BJ (cell line): ENCODE measurements at regions not wholly inside any gene's neighbourhood (a gene's known extent, or its start where the extent isn't known, plus 50 kb on each side); places are given as distances from the start of the nearest gene placed in this dataset.

Source experiments
- CTCF ChIA-PET: fragments of 350-600 bp; formaldehyde crosslinking; extraction: SDS; loops from one replicate; lab custom pipeline; 2021; ENCODE audit warnings: antibody characterized with exemption, inconsistent platforms; lab: Yijun Ruan, JAX
- POLR2A ChIA-PET: fragments of 300-600 bp; sonication (Branson Sonifier 250); formaldehyde crosslinking; extraction: SDS; loops from one replicate; lab custom pipeline; 2021; ENCODE audit warnings: antibody characterized with exemption; lab: Charles Lee
- DNase-seq: peaks from one replicate; pipeline ENCODE4 v3.0.0-alpha.2; 2011; ENCODE audit warnings: low read depth
- H3K27me3 ChIP-seq: 2 replicates; pipeline ENCODE4 v1.6.0; 2011; ENCODE audit warnings: low read length; ENCODE audit not compliant: control insufficient read depth, insufficient read depth
- H3K36me3 ChIP-seq: 2 replicates; pipeline ENCODE4 v1.5.1; 2011; ENCODE audit warnings: low read length; ENCODE audit not compliant: control insufficient read depth, insufficient read depth
- H3K4me3 ChIP-seq: 2 replicates; pipeline ENCODE4 v1.5.1; 2011; ENCODE audit warnings: low read depth, mild to moderate bottlenecking, control low read depth, low read length
- TF ChIP-seq, protein P1 (sequence below): IDR thresholded peaks from 2 replicates; pipeline ENCODE4 v1.5.1; 2011; ENCODE audit warnings: low read depth, mild to moderate bottlenecking, control low read depth, inconsistent platforms, low read length, moderate library complexity; ENCODE audit not compliant: insufficient read depth

DNA sequence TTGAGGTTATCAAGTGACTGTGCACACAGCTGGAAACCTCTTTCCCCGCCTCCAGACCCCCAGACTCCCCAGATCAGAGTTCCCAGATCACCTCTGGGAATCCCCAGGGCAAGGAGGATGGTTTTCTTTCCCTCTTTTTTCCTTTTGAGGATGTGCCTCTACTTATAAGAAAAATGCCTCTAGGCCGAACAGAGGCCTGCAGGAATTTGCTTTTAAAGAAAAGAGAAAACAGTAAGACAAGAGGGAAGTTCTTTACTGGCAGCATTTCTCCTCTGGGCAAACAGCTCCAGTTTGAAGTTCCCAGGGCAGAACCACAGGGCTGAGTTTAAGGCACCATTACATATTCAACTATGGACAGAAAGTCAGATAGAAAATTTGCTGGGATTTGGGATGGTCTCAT is 837.9 kb upstream of the LCORL start:
- TF ChIP-seq, protein P1, sequence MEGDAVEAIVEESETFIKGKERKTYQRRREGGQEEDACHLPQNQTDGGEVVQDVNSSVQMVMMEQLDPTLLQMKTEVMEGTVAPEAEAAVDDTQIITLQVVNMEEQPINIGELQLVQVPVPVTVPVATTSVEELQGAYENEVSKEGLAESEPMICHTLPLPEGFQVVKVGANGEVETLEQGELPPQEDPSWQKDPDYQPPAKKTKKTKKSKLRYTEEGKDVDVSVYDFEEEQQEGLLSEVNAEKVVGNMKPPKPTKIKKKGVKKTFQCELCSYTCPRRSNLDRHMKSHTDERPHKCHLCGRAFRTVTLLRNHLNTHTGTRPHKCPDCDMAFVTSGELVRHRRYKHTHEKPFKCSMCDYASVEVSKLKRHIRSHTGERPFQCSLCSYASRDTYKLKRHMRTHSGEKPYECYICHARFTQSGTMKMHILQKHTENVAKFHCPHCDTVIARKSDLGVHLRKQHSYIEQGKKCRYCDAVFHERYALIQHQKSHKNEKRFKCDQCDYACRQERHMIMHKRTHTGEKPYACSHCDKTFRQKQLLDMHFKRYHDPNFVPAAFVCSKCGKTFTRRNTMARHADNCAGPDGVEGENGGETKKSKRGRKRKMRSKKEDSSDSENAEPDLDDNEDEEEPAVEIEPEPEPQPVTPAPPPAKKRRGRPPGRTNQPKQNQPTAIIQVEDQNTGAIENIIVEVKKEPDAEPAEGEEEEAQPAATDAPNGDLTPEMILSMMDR, result no peak
- H3K4me3 ChIP-seq, result no peak overlapping the region
- H3K27me3 ChIP-seq, result no peaks in the 10 kb centered on the region
- H3K36me3 ChIP-seq, result no peaks in the 10 kb centered on the region
- ChIA-PET POLR2A (no interaction called here), CTCF (interaction anchor here (0.8 kb wide), 1 partner anchor 12 kb away, joined by 3 read pairs; no protein-coding TSS in a partner anchor)
- DNase-seq, result no peak

DNA sequence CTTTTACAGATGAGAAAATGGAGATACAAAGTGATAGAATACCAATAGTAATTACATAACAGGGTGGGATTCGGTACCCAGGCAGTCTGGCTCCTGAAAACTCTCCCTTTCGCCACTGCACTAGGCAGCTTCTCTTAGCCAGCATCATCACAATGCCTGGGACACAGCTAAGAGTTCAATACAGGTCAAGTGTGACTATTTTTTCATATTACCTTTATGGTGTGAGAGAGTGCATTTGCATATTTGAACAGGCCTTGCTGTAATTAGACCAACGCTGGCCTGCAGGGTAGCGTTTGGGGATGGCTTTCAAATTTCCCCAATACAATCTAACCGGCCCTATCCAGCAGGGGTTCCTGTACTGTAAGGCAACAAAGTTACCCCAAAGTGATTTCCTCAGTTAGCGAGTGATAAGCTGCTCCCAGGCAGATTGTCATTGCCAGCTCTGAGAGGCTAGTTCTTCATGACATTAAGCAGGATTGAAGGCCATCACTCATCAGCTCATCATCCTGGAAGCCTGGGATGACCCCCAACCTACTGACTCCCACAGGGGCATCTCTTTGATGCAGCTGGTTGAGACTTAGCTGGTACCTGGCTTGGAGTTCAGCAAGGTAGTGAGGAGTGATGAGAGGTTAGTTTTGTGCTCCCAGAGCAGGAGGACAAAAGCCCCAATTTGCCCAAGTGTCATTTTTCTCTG is 836.8 kb upstream of the LCORL start:
- Histone ChIP-seq H3K27me3 (no peaks in the 10 kb centered on the region), H3K36me3 (no peaks in the 10 kb centered on the region), H3K4me3 (no peak overlapping the region)
- CTCF ChIA-PET, result interaction anchor here (0.6 to 0.8 kb wide), 3 partner anchors 11 to 1007 kb away, joined by 3 read pairs; no protein-coding TSS in a partner anchor
- DNase-seq, result no peak
- TF ChIP-seq, protein P1, result no peak
- POLR2A ChIA-PET, result no interaction called here

DNA sequence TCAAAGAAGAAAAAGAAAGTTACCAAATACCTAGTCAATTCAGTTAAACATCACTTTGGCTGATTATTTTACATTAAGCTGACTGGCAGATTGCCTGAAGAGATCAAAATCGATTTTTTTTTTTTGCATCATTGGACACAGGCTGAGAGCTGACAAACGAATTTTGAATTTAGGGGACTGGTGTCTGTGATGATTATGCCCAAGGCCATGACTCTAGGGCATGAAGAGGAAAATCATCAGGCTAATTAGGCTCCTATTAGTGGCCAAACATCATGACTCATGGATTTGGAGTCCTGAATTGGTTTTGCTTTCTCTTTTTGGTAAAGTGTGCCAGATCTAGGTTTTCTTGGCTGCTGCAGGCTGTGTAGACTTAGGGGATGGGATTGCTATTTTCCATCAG is 829.3 kb upstream of the LCORL start:
- Histone ChIP-seq H3K27me3 (no peaks in the 10 kb centered on the region), H3K4me3 (no peak overlapping the region), H3K36me3 (no peaks in the 10 kb centered on the region)
- POLR2A ChIA-PET, result no interaction called here
- DNase-seq, result no peak
- TF ChIP-seq, protein P1, result no peak
- CTCF ChIA-PET, result interaction anchor here (0.6 kb wide), 1 partner anchor 77 kb away, joined by 3 read pairs; no protein-coding TSS in a partner anchor

DNA sequence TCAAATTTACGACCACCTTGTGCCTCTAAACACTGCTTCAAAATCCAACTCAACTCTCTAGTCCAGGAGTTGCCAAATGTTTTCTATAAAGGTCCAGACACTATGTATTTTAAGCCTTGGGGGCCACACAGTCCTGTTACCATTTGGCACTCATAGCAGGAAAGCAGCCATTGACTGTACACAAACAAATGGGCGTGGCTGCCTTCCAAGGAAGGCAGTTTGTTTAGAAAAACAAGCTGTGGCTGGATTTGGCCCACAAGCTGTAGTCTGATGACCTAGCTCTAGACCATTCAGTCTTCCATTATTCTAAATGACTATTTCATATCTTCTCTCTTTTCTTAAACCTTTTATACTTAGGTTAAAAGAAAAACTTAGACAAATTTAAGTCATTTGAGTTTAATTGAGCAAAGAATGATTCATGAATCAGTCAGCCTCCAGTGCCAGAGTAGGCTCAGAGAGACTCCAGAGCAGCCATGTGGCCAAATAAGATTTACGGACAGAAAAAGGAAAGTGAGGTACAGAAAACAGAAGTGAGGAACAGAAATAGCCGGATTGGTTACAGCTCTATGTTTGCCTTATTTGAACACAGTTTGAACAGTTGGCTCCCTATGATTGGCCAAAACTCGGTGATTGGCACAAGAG is 825.8 kb upstream of the LCORL start:
- CTCF ChIA-PET, result interaction anchor here (0.6 kb wide), 1 partner anchor 11 kb away, joined by 3 read pairs; no protein-coding TSS in a partner anchor
- TF ChIP-seq, protein P1, result no peak
- POLR2A ChIA-PET, result no interaction called here

DNA sequence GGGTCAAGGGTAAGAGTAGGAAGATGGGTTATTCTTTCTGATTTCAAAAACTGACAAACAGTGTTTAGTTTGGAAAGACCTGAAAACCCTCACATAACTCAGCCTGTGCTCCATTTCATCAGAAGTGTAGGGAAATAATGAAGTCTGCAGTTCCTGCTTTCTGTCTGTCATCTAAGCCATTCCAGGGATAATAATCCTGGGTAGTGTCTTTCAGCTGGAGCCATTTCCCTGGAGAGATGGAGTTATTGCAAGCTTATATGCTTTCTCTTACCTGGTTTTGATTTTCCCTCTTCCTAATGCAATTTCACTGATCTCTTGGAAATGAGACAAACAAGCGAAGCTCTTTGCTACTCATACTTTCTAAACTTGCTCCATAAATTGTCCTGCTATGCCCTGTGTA is 824.8 kb upstream of the LCORL start:
- Histone ChIP-seq H3K36me3 (no peaks in the 10 kb centered on the region), H3K4me3 (no peak overlapping the region), H3K27me3 (no peaks in the 10 kb centered on the region)
- TF ChIP-seq, protein P1, result no peak
- DNase-seq, result no peak
- CTCF ChIA-PET, result no interaction called here
- POLR2A ChIA-PET, result no interaction called here

More for the DNA sequence above, 825.8 kb upstream of the LCORL start:
- H3K36me3 ChIP-seq, result no peaks in the 10 kb centered on the region
- DNase-seq, result no peak
- no peaks in the 10 kb centered on the region for H3K27me3 ChIP-seq
- no peak overlapping the region for H3K4me3 ChIP-seq
